HPDE6-E6E7 (cell line): ENCODE measurements at regions not wholly inside any gene's neighbourhood (a gene's known extent, or its start where the extent isn't known, plus 50 kb on each side); places are given as distances from the start of the nearest gene placed in this dataset.

Experiments
- DNase-seq: peaks from one replicate; pipeline ENCODE4 v3.0.0; 2011; ENCODE audit warnings: missing footprints; ENCODE audit errors: extremely low spot score

- DNase-seq = peak; percentile 59
Observed at GRCh38 chr9:3732077-3733038, 206.6 kb upstream of the RFX3 start.

- no peak for DNase-seq
Observed at GRCh38 chr9:3730511-3730922, 204.7 kb upstream of the RFX3 start.

- DNase-seq = no peak
Observed at GRCh38 chr9:3721096-3721495, 195.3 kb upstream of the RFX3 start.

GRCh38 chr9:3719286-3719685 is 193.5 kb upstream of the RFX3 start:
- DNase-seq = no peak

GRCh38 chr9:3716415-3716814 is 190.6 kb upstream of the RFX3 start:
- DNase-seq = no peak

- no peak for DNase-seq
Observed at GRCh38 chr9:3708751-3709150, 182.9 kb upstream of the RFX3 start.

- no peak for DNase-seq
Observed at GRCh38 chr9:3704890-3705289, 179.1 kb upstream of the RFX3 start.

GRCh38 chr9:3700772-3701171 is 175.0 kb upstream of the RFX3 start:
- no peak for DNase-seq

- no peak for DNase-seq
Observed at GRCh38 chr9:3699883-3700282, 174.1 kb upstream of the RFX3 start.

GRCh38 chr9:3698531-3698930 is 172.7 kb upstream of the RFX3 start:
- DNase-seq = no peak

GRCh38 chr9:3698076-3698475 is 172.3 kb upstream of the RFX3 start:
- no peak for DNase-seq

- no peak for DNase-seq
Observed at GRCh38 chr9:3696368-3696767, 170.6 kb upstream of the RFX3 start.

GRCh38 chr9:3692606-3693005 is 166.8 kb upstream of the RFX3 start:
- DNase-seq = no peak

- no peak for DNase-seq
Observed at GRCh38 chr9:3689555-3689954, 163.8 kb upstream of the RFX3 start.

- no peak for DNase-seq
Observed at GRCh38 chr9:3687145-3687544, 161.3 kb upstream of the RFX3 start.

GRCh38 chr9:3682186-3682585 is 156.4 kb upstream of the RFX3 start:
- DNase-seq = no peak

GRCh38 chr9:3677541-3677940 is 151.7 kb upstream of the RFX3 start:
- no peak for DNase-seq

- DNase-seq = no peak
Observed at GRCh38 chr9:3676766-3677165, 151.0 kb upstream of the RFX3 start.

GRCh38 chr9:3675946-3676345 is 150.1 kb upstream of the RFX3 start:
- no peak for DNase-seq

- DNase-seq = no peak
Observed at GRCh38 chr9:3674561-3674960, 148.8 kb upstream of the RFX3 start.

GRCh38 chr9:3672399-3672798 is 146.6 kb upstream of the RFX3 start:
- no peak for DNase-seq

- no peak for DNase-seq
Observed at GRCh38 chr9:3664044-3664443, 138.2 kb upstream of the RFX3 start.

- no peak for DNase-seq
Observed at GRCh38 chr9:3662671-3663070, 136.9 kb upstream of the RFX3 start.

- DNase-seq = no peak
Observed at GRCh38 chr9:3660936-3661335, 135.1 kb upstream of the RFX3 start.
